ENCODE measurements at regions not wholly inside any gene's neighbourhood (a gene's known extent, or its start where the extent isn't known, plus 50 kb on each side); places are given as distances from the start of the nearest gene placed in this dataset.

GRCh38 chr1:187063271-187063670, 234.5 kb downstream of the PLA2G4A start:
- H3K9me3 ChIP-seq (ENCODE audit: control insufficient read depth in 4 of 4, low read length in 3 of 4) = no peaks in the 10 kb centered on the region
- TF ChIP-seq NR2F2 (IDR thresholded peaks at IDR 0.05) = no peak
- no peak for TF ChIP-seq SP1 (IDR thresholded peaks at IDR 0.05)
- TF ChIP-seq RAD21 (IDR thresholded peaks at IDR 0.05) = no peak
- no peak for TF ChIP-seq GABPA (IDR thresholded peaks at IDR 0.05 in 1 of 2, conservative IDR thresholded peaks at IDR 0.05 in 1 of 2)
- no peak for TF ChIP-seq EGR1 (IDR thresholded peaks at IDR 0.05; ENCODE audit: low read depth in 2 of 2)
- no peak for TF ChIP-seq HNF4A (conservative IDR thresholded peaks at IDR 0.05)
- TF ChIP-seq HNF4G (IDR thresholded peaks at IDR 0.05) = no peak
- no peak for TF ChIP-seq RXRA (IDR thresholded peaks at IDR 0.05)
- TF ChIP-seq REST (IDR thresholded peaks at IDR 0.05) = no peak
- no peak for TF ChIP-seq FOXA2 (IDR thresholded peaks at IDR 0.05)
- no peak for TF ChIP-seq YY1 (IDR thresholded peaks at IDR 0.05)
- TF ChIP-seq MAX (IDR thresholded peaks at IDR 0.05) = no peak
- TF ChIP-seq FOXA1 (IDR thresholded peaks at IDR 0.05) = no peak
- TF ChIP-seq ZBTB33 (IDR thresholded peaks at IDR 0.05) = no peak
- no peak for TF ChIP-seq ATF3 (IDR thresholded peaks at IDR 0.05)
- TF ChIP-seq, protein P1, sequence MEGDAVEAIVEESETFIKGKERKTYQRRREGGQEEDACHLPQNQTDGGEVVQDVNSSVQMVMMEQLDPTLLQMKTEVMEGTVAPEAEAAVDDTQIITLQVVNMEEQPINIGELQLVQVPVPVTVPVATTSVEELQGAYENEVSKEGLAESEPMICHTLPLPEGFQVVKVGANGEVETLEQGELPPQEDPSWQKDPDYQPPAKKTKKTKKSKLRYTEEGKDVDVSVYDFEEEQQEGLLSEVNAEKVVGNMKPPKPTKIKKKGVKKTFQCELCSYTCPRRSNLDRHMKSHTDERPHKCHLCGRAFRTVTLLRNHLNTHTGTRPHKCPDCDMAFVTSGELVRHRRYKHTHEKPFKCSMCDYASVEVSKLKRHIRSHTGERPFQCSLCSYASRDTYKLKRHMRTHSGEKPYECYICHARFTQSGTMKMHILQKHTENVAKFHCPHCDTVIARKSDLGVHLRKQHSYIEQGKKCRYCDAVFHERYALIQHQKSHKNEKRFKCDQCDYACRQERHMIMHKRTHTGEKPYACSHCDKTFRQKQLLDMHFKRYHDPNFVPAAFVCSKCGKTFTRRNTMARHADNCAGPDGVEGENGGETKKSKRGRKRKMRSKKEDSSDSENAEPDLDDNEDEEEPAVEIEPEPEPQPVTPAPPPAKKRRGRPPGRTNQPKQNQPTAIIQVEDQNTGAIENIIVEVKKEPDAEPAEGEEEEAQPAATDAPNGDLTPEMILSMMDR (IDR thresholded peaks at IDR 0.05; ENCODE audit: low read depth, low read length, missing input control) = no peak
- 75% methylated on average over 2 of the region's 2 CpGs for WGBS
- H3K4me3 ChIP-seq (ENCODE audit: low read depth in 1 of 3, low read length in 3 of 3) = no peak overlapping the region
- no peak overlapping the region for H3K27ac ChIP-seq (ENCODE audit: low read depth in 1 of 2, low read length in 2 of 2)
- H3K36me3 ChIP-seq (ENCODE audit: control insufficient read depth in 4 of 4, insufficient read depth in 3 of 4, low read depth in 1 of 4, low read length in 3 of 4) = no peaks in the 10 kb centered on the region
- no peak for DNase-seq (ENCODE audit: low spot score)
- H3K27me3 ChIP-seq (ENCODE audit: control insufficient read depth in 4 of 4, insufficient read depth in 4 of 4, low read length in 3 of 4) = peaks cover 0 to 6% (median 2%) of the 10 kb centered on the region in 4 donors
- H3K9ac ChIP-seq (ENCODE audit: low read depth in 1 of 2, low read length in 2 of 2) = no peak overlapping the region
- no peaks in the 10 kb centered on the region for H3K4me1 ChIP-seq (ENCODE audit: control insufficient read depth in 4 of 4, insufficient read depth in 4 of 4, low read length in 3 of 4)

GRCh38 chr1:187067160-187067559, 238.4 kb downstream of the PLA2G4A start:
- Histone ChIP-seq H3K9ac (ENCODE audit: low read depth in 1 of 2, low read length in 2 of 2) (no peak overlapping the region), H3K27me3 (ENCODE audit: control insufficient read depth in 4 of 4, insufficient read depth in 4 of 4, low read length in 3 of 4) (peaks cover 0 to 6% (median 2%) of the 10 kb centered on the region in 4 donors), H3K27ac (ENCODE audit: low read depth in 1 of 2, low read length in 2 of 2) (no peak overlapping the region), H3K36me3 (ENCODE audit: control insufficient read depth in 4 of 4, insufficient read depth in 3 of 4, low read depth in 1 of 4, low read length in 3 of 4) (no peaks in the 10 kb centered on the region), H3K4me3 (ENCODE audit: low read depth in 1 of 3, low read length in 3 of 3) (no peak overlapping the region), H3K4me1 (ENCODE audit: control insufficient read depth in 4 of 4, insufficient read depth in 4 of 4, low read length in 3 of 4) (no peaks in the 10 kb centered on the region), H3K9me3 (ENCODE audit: control insufficient read depth in 4 of 4, low read length in 3 of 4) (no peaks in the 10 kb centered on the region)
- no peak for DNase-seq (ENCODE audit: low spot score)
- WGBS = 83% methylated on average over 1 of the region's 1 CpG
- TF ChIP-seq MAX (IDR thresholded peaks at IDR 0.05) (no peak), ATF3 (IDR thresholded peaks at IDR 0.05) (no peak), RXRA (IDR thresholded peaks at IDR 0.05) (no peak), TAF1 (conservative IDR thresholded peaks at IDR 0.05) (no peak), NR2F2 (IDR thresholded peaks at IDR 0.05) (no peak), GABPA (IDR thresholded peaks at IDR 0.05 in 1 of 2, conservative IDR thresholded peaks at IDR 0.05 in 1 of 2) (no peak), FOXA1 (IDR thresholded peaks at IDR 0.05) (no peak), ZBTB33 (IDR thresholded peaks at IDR 0.05) (no peak), RAD21 (IDR thresholded peaks at IDR 0.05) (no peak), FOXA2 (IDR thresholded peaks at IDR 0.05) (no peak), SP1 (IDR thresholded peaks at IDR 0.05) (no peak), YY1 (IDR thresholded peaks at IDR 0.05) (no peak), HNF4G (IDR thresholded peaks at IDR 0.05) (no peak), EGR1 (IDR thresholded peaks at IDR 0.05; ENCODE audit: low read depth in 2 of 2) (no peak)
- TF ChIP-seq, protein P1 (IDR thresholded peaks at IDR 0.05; ENCODE audit: low read depth, low read length, missing input control) = no peak

Data from liver (tissue), 8 donors.